ENCODE measurements at regions not wholly inside any gene's neighbourhood (a gene's known extent, or its start where the extent isn't known, plus 50 kb on each side); places are given as distances from the start of the nearest gene placed in this dataset.

GRCh38 chr14:55964821-55965220 lies 153.4 kb upstream of the PELI2 start:
- intact Hi-C loops (cut with micrococcal nuclease; ENCODE audit: unreplicated experiment): no loop called here
- BruUV-seq (replicated peaks): no TSS peak
- no peaks in the 10 kb centered on the region for H3K9me3 Mint-ChIP-seq (ENCODE audit: low read depth, unreplicated experiment)
- DNase-seq: no peak
- no peaks in the 10 kb centered on the region for H3K36me3 Mint-ChIP-seq (ENCODE audit: insufficient read depth, unreplicated experiment)
- H3K27ac Mint-ChIP-seq (ENCODE audit: unreplicated experiment): no peak overlapping the region
- CTCF ChIA-PET: no interaction called here
- no peaks in the 10 kb centered on the region for H3K27me3 Mint-ChIP-seq (ENCODE audit: unreplicated experiment)
- no peaks in the 10 kb centered on the region for H3K4me1 Mint-ChIP-seq (ENCODE audit: low read depth, unreplicated experiment)
- H3K4me3 Mint-ChIP-seq (ENCODE audit: low read depth, unreplicated experiment): no peak overlapping the region
- TF ChIP-seq CTCF (IDR thresholded peaks at IDR 0.05; ENCODE audit: unreplicated experiment): no peak

- Mint-ChIP-seq H3K36me3 (ENCODE audit: insufficient read depth, unreplicated experiment) (no peaks in the 10 kb centered on the region), H3K4me1 (ENCODE audit: low read depth, unreplicated experiment) (no peaks in the 10 kb centered on the region), H3K4me3 (ENCODE audit: low read depth, unreplicated experiment) (no peak overlapping the region), H3K27ac (ENCODE audit: unreplicated experiment) (no peak overlapping the region), H3K9me3 (ENCODE audit: low read depth, unreplicated experiment) (no peaks in the 10 kb centered on the region), H3K27me3 (ENCODE audit: unreplicated experiment) (no peaks in the 10 kb centered on the region)
- intact Hi-C loops (cut with micrococcal nuclease; ENCODE audit: unreplicated experiment): no loop called here
- DNase-seq: no peak
- TF ChIP-seq CTCF (IDR thresholded peaks at IDR 0.05; ENCODE audit: unreplicated experiment): no peak
- CTCF ChIA-PET: no interaction called here
- BruUV-seq (replicated peaks): no TSS peak
These were observed 152.4 kb upstream of the PELI2 start for GRCh38 chr14:55965851-55966250.

GRCh38 chr14:55968741-55969140 lies 149.5 kb upstream of the PELI2 start:
- Mint-ChIP-seq H3K27ac (ENCODE audit: unreplicated experiment) (no peak overlapping the region), H3K27me3 (ENCODE audit: unreplicated experiment) (no peaks in the 10 kb centered on the region), H3K4me1 (ENCODE audit: low read depth, unreplicated experiment) (peaks cover under 1% of the 10 kb centered on the region), H3K36me3 (ENCODE audit: insufficient read depth, unreplicated experiment) (no peaks in the 10 kb centered on the region), H3K9me3 (ENCODE audit: low read depth, unreplicated experiment) (no peaks in the 10 kb centered on the region), H3K4me3 (ENCODE audit: low read depth, unreplicated experiment) (no peak overlapping the region)
- intact Hi-C loops (cut with micrococcal nuclease; ENCODE audit: unreplicated experiment): no loop called here
- DNase-seq: no peak
- CTCF ChIA-PET: no interaction called here
- TF ChIP-seq CTCF (IDR thresholded peaks at IDR 0.05; ENCODE audit: unreplicated experiment): no peak
- BruUV-seq (replicated peaks): no TSS peak

GRCh38 chr14:55973285-55973800 lies 144.9 kb upstream of the PELI2 start:
- CTCF ChIA-PET: no interaction called here
- Mint-ChIP-seq H3K4me3 (ENCODE audit: low read depth, unreplicated experiment) (no peak overlapping the region), H3K9me3 (ENCODE audit: low read depth, unreplicated experiment) (peaks cover 5% of the 10 kb centered on the region), H3K27ac (ENCODE audit: unreplicated experiment) (no peak overlapping the region), H3K36me3 (ENCODE audit: insufficient read depth, unreplicated experiment) (no peaks in the 10 kb centered on the region), H3K27me3 (ENCODE audit: unreplicated experiment) (no peaks in the 10 kb centered on the region), H3K4me1 (ENCODE audit: low read depth, unreplicated experiment) (peaks cover 28% of the 10 kb centered on the region)
- BruUV-seq (replicated peaks): no TSS peak
- DNase-seq: no peak
- no peak for TF ChIP-seq CTCF (IDR thresholded peaks at IDR 0.05; ENCODE audit: unreplicated experiment)
- intact Hi-C loops (cut with micrococcal nuclease; ENCODE audit: unreplicated experiment): loop anchor here (10.0 kb wide), 1 partner anchor 169 kb away; no protein-coding TSS in a partner anchor

Measured in Calu3 (cell line).